ENCODE measurements at regions not wholly inside any gene's neighbourhood (a gene's known extent, or its start where the extent isn't known, plus 50 kb on each side); places are given as distances from the start of the nearest gene placed in this dataset.

DNA sequence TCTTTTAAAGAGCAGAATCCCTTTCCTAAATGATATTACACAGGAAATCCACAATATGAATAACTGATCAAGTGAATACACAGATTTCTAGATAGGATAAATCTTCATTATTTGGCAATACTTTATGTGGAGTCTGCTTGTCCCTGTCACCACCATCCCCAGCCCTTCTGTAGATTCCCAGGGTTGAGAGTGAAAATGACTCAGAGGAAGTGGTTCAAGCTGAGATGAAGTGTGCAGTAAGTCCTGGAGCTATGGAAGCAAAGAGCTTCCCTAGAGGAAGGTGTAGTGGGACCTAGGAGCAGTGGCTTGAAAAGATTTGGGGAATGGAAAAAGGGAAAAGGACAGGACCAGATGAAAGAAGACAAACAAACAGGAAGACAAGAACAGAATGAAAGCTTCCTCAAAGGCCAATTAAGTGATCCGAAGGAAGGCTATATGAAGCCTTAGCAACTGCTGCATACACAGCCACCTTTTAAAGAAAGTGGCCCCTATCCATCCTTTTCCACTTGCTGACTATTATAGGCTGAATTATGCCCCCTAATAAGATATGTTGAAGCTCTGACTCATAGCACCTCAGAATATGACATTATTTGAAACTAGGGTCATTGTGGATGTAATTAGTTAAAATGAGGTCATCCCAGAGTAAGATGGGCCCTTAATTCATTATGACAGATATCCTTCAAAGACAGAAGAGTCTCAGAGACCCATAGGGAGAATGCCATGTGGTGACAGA is 96.5 kb upstream of the CAMK1G start:
- no peak for TF ChIP-seq SIN3A (IDR thresholded peaks at IDR 0.05; ENCODE audit: borderline replicate concordance, insufficient read depth, low read length)
- no peak for TF ChIP-seq POLR2AphosphoS5 (IDR thresholded peaks at IDR 0.05; ENCODE audit: low read depth, low read length)
- no peak for TF ChIP-seq FOXP2 (optimal IDR thresholded peaks at IDR 0.05; ENCODE audit: borderline replicate concordance, extremely low read depth, extremely low read length, insufficient read depth)
- no peak for TF ChIP-seq TAF1 (IDR thresholded peaks at IDR 0.05; ENCODE audit: borderline replicate concordance, insufficient read depth, low read length)
- TF ChIP-seq, protein P1, sequence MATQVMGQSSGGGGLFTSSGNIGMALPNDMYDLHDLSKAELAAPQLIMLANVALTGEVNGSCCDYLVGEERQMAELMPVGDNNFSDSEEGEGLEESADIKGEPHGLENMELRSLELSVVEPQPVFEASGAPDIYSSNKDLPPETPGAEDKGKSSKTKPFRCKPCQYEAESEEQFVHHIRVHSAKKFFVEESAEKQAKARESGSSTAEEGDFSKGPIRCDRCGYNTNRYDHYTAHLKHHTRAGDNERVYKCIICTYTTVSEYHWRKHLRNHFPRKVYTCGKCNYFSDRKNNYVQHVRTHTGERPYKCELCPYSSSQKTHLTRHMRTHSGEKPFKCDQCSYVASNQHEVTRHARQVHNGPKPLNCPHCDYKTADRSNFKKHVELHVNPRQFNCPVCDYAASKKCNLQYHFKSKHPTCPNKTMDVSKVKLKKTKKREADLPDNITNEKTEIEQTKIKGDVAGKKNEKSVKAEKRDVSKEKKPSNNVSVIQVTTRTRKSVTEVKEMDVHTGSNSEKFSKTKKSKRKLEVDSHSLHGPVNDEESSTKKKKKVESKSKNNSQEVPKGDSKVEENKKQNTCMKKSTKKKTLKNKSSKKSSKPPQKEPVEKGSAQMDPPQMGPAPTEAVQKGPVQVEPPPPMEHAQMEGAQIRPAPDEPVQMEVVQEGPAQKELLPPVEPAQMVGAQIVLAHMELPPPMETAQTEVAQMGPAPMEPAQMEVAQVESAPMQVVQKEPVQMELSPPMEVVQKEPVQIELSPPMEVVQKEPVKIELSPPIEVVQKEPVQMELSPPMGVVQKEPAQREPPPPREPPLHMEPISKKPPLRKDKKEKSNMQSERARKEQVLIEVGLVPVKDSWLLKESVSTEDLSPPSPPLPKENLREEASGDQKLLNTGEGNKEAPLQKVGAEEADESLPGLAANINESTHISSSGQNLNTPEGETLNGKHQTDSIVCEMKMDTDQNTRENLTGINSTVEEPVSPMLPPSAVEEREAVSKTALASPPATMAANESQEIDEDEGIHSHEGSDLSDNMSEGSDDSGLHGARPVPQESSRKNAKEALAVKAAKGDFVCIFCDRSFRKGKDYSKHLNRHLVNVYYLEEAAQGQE (IDR thresholded peaks at IDR 0.05; ENCODE audit: insufficient read depth in 1 of 2, low read depth in 2 of 2, low read length in 2 of 2), result no peak

GRCh38 chr1:209490013-209490412 is 93.5 kb upstream of the CAMK1G start:
- TF ChIP-seq POLR2AphosphoS5 (IDR thresholded peaks at IDR 0.05; ENCODE audit: low read depth, low read length), result no peak
- no peak for TF ChIP-seq SIN3A (IDR thresholded peaks at IDR 0.05; ENCODE audit: borderline replicate concordance, insufficient read depth, low read length)

DNA sequence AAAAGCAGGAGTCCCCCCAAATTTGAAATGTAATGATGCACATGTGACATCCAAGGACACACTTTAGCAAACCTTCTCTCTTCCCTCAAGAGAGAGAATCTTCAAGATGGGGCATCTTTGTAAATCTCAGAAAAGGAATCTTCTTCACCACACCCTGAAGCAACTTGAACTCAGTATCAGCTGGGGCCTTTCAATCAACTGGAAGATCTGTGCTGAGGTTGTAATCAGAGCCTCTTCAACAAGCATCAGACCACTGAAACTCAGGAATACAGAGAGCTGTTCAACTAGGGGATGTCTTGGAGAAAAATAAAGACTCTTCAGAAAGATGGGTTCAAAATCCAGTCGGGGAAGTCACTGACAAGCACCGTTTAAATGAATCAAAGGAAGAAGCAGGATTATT is 92.5 kb upstream of the CAMK1G start:
- no peak for TF ChIP-seq TAF1 (IDR thresholded peaks at IDR 0.05; ENCODE audit: borderline replicate concordance, insufficient read depth, low read length)
- no peak for TF ChIP-seq SIN3A (IDR thresholded peaks at IDR 0.05; ENCODE audit: borderline replicate concordance, insufficient read depth, low read length)
- no peak for TF ChIP-seq POLR2AphosphoS5 (IDR thresholded peaks at IDR 0.05; ENCODE audit: low read depth, low read length)
- no peak for TF ChIP-seq FOXP2 (optimal IDR thresholded peaks at IDR 0.05; ENCODE audit: borderline replicate concordance, extremely low read depth, extremely low read length, insufficient read depth)
- TF ChIP-seq, protein P1 (IDR thresholded peaks at IDR 0.05; ENCODE audit: insufficient read depth in 1 of 2, low read depth in 2 of 2, low read length in 2 of 2), result no peak

DNA sequence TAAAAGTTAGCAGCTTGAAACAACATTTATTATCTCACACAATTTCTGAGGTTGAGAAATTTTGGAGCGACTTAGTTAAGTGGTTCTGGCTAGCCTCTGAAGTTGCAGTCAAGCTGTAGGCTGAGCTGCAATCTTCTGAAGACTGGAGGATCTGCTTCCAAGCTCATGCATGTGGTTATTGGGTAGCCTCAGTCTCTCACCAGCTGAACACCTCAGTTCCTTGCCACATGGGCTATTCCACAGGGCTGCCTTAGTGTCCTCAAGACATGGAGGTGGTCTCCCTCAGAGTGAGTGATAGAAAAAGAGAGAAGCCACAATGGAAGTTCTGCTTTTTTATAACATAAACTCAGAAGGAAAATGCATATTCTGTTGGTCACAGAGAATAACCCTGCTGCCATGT is 92.0 kb upstream of the CAMK1G start:
- TF ChIP-seq POLR2AphosphoS5 (IDR thresholded peaks at IDR 0.05; ENCODE audit: low read depth, low read length), result no peak
- TF ChIP-seq, protein P1 (IDR thresholded peaks at IDR 0.05; ENCODE audit: insufficient read depth in 1 of 2, low read depth in 2 of 2, low read length in 2 of 2), result no peak
- no peak for TF ChIP-seq FOXP2 (optimal IDR thresholded peaks at IDR 0.05; ENCODE audit: borderline replicate concordance, extremely low read depth, extremely low read length, insufficient read depth)
- no peak for TF ChIP-seq TAF1 (IDR thresholded peaks at IDR 0.05; ENCODE audit: borderline replicate concordance, insufficient read depth, low read length)
- TF ChIP-seq SIN3A (IDR thresholded peaks at IDR 0.05; ENCODE audit: borderline replicate concordance, insufficient read depth, low read length), result no peak

DNA sequence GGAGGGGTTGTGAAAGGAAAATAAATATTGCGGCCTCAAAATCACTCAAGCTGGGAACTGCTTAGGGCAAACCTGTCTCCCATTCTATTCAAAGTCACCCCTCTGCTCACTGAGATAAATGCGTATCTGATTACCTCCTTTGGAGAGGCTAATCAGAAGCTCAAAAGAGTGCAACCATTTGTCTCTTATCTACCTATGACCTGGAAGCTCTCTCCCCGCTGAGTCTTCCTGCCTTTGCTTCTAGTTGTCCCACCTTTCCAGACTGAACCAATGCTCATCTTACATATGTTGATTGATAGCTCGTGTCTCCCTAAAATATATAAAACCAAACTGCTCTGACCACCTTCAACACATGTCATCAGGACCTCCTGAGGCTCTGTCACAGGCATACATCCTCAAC is 91.6 kb upstream of the CAMK1G start:
- TF ChIP-seq FOXP2 (optimal IDR thresholded peaks at IDR 0.05; ENCODE audit: borderline replicate concordance, extremely low read depth, extremely low read length, insufficient read depth), result no peak
- TF ChIP-seq TAF1 (IDR thresholded peaks at IDR 0.05; ENCODE audit: borderline replicate concordance, insufficient read depth, low read length), result no peak
- TF ChIP-seq SIN3A (IDR thresholded peaks at IDR 0.05; ENCODE audit: borderline replicate concordance, insufficient read depth, low read length), result no peak
- TF ChIP-seq, protein P1 (IDR thresholded peaks at IDR 0.05; ENCODE audit: insufficient read depth in 1 of 2, low read depth in 2 of 2, low read length in 2 of 2), result no peak
- TF ChIP-seq POLR2AphosphoS5 (IDR thresholded peaks at IDR 0.05; ENCODE audit: low read depth, low read length), result no peak

Data from PFSK-1 (cell line).